ENCODE measurements at regions not wholly inside any gene's neighbourhood (a gene's known extent, or its start where the extent isn't known, plus 50 kb on each side); places are given as distances from the start of the nearest gene placed in this dataset.

- DNase-seq = no peak
These were observed 1697.1 kb upstream of the LRRTM1 start for GRCh38 chr2:82001614-82002013.

GRCh38 chr2:82000606-82001005 lies 1696.1 kb upstream of the LRRTM1 start:
- DNase-seq = no peak

GRCh38 chr2:81996332-81996731 lies 1691.8 kb upstream of the LRRTM1 start:
- DNase-seq = no peak

GRCh38 chr2:81991282-81991681 lies 1686.7 kb upstream of the LRRTM1 start:
- no peak for DNase-seq

- DNase-seq = no peak
These were observed 1682.8 kb upstream of the LRRTM1 start for GRCh38 chr2:81987370-81987769.

DNA sequence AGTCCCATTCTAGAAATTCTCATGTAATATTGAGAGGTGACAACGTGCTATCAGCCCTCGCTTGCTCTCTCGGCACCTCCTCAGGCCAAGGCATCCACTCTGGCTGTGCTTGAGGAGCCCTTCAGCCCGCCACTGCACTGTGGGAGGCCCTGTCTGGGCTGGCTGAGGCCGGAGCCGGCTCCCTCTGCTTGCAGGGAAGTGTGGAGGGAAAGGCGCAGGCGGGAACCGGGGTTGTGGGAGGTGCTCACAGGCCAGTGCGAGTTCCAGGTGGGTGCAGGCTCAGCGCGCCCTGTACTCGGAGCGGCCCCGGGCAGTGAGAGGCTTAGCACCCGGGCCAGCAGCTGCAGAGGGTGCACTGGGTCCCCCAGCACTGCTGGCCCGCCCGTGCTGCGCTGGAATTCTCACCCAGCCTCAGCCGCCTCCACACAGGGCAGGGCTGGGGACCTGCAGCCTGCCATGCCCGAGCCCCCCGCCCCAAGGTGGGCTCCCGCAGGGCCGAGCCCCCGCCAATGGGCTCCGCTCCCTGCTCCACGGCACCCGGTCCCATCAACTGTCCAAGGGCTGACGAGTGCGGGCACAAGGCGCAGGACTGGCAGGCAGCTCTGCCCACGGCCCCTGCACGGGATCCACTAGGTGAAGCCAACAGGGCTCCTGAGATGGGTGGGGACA lies 1680.6 kb upstream of the LRRTM1 start:
- no peak for DNase-seq

- DNase-seq = no peak
These were observed 1677.0 kb upstream of the LRRTM1 start for GRCh38 chr2:81981585-81981984.

GRCh38 chr2:81979086-81979485 lies 1674.5 kb upstream of the LRRTM1 start:
- DNase-seq = no peak

- no peak for DNase-seq
These were observed 1672.4 kb upstream of the LRRTM1 start for GRCh38 chr2:81976998-81977397.

- DNase-seq = no peak
These were observed 1669.7 kb upstream of the LRRTM1 start for GRCh38 chr2:81974216-81974615.

GRCh38 chr2:81942876-81943275 lies 1638.3 kb upstream of the LRRTM1 start:
- DNase-seq = no peak

- DNase-seq = peak in 6 of 58 donors; percentile 1 to 48 (median 28)
These were observed 1637.7 kb upstream of the LRRTM1 start for GRCh38 chr2:81942136-81942680.

GRCh38 chr2:81940266-81940955 lies 1635.9 kb upstream of the LRRTM1 start:
- DNase-seq = no peak

DNA sequence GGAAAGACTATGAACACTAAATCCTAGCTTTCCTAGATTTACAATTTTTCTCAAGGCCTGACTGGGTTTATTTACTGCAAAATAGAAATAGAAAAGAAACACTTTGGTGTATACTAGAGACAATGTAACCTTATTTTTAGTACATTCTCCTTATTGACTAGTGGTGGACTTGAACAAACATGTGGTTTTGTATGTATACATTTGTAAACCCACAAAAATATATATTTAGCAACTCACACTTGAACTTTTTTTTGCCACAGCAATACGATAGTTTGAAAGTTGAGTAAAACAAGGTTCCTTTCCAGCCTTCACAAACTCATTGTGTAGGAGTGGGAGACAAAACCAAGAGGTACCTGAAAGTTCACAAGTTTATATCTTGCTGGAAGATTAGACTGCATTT lies 1633.4 kb upstream of the LRRTM1 start:
- DNase-seq = no peak

GRCh38 chr2:81903534-81903933 lies 1599.0 kb upstream of the LRRTM1 start:
- no peak for DNase-seq

DNA sequence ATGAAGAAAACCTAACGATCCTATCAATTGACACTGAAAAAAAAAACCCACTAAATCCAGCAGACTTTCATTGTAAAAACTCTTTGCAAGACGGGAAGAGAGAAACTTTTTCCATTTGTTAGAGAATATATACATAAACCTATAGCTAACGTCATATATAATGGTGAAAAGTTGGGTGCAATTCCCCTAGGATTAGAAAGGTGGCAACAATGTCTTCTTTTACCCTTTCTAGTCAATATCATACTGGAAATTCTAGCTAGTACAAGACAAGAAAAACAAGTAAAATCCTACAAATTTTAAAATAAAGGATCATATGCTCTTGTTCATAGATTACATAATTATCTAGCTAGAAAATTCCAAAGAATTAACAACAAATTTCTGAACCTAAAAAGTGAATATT lies 1596.5 kb upstream of the LRRTM1 start:
- DNase-seq = no peak

DNA sequence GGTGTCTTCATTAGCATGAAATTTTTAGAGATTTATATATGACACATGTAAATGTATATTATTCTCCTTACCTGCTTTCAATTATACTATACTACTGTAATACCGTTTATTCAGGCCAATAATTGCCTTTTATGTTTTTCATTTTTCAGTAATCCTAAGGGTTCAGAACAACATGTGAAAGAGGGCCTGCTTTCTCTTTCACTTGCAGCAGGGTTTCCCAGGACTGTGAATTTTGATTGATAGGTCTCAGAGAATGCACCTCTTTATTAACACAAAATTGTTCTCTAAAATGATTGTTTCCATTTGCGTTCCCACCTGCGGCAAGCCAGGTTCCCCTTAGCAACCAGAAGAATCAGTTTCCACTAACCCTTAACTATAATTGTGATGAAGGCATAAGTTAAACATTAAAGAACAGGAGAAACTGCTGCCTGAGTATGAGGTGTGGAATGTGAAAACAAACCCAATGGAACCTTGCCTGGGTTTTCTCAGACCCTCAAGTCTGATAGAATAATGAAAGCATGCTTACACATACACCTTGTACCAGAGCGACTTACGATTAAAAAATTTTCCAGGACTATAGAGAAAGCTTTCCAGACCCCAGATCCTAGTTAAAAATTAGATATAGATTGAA lies 1591.2 kb upstream of the LRRTM1 start:
- no peak for DNase-seq

DNA sequence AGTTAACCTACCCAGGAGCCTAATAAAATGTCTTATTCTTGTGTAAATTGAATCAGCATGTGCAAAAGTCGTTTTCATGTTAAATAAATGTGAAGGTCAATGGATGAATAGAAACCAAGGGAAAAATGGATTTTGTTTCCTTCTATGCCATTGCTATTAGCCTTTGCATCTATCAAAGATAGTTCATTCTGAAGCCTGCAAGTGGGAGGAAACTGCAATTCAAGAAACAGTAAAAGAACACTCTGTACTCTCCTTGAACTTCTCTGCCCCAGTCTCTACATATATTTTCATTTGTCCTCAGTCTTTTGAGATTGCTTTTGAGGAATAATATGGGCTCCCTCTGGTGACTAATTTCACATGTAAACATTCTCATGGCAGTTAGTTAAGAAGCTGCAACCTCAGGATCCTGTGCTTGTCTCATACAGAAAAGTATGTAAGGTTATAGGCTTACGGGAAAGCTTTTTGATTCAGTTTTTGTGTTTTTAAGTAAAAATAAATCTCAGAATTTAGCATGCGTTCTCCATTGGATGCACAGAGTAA lies 1590.0 kb upstream of the LRRTM1 start:
- DNase-seq = no peak

DNA sequence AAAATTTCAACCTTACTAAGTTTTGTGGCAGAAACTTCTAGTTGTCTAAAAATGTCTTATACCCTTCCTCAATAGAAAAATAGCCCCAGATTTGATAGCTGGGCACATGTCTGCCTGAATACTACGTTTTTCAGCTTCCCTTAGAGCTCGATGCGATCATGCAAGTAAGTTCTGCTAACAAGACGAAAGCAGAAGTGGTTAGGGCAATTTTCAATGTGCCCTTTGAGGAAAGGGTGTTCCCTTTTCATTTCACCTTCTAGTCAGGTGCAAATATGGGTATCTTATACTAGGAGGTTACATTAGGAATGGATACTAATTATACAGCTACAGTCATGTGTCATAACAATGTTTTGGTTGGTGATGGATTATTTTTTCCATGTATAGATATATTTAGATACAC lies 1572.1 kb upstream of the LRRTM1 start:
- no peak for DNase-seq

GRCh38 chr2:81872006-81872405 lies 1567.5 kb upstream of the LRRTM1 start:
- no peak for DNase-seq

DNA sequence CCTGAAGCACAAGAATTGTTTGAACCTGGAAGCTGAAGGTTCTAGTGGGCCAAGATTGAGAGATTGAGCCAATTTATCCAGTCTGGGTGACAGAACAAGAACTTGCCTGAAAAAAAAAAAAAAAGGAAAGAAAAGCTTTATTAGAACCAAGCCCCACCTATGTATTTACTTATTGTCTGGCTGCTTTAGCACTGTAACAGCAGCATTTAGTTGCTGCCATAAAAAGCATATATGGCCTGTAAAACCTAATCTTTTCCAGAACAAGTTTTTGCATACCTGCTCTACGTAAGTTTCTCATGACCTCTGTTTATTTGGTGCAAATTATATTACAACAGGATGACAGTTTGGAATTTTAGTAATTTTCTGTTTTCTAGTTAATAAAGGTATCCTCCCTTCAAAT lies 1565.6 kb upstream of the LRRTM1 start:
- DNase-seq = no peak

DNA sequence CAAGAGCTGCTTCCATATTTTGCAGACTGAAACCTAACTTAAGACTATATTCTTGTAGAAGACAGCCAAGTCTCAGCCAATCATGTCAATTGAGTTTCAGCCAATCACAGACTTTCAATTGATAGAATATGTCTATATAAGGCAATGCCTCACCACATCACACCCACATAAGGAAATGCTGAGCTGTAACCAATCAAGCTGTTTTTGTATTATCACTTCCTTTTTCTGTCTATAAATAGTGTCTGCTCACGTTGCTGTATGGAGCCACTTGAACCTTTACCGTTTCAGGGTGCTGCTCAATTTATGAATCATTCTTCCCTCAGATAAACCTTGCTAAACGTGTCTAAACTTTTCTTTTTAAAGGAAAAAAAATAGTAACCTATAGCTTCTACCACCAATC lies 1554.4 kb upstream of the LRRTM1 start:
- no peak for DNase-seq

Measured in anterior cingulate cortex (tissue), 58 donors.